ENCODE measurements at regions not wholly inside any gene's neighbourhood (a gene's known extent, or its start where the extent isn't known, plus 50 kb on each side); places are given as distances from the start of the nearest gene placed in this dataset.

DNA sequence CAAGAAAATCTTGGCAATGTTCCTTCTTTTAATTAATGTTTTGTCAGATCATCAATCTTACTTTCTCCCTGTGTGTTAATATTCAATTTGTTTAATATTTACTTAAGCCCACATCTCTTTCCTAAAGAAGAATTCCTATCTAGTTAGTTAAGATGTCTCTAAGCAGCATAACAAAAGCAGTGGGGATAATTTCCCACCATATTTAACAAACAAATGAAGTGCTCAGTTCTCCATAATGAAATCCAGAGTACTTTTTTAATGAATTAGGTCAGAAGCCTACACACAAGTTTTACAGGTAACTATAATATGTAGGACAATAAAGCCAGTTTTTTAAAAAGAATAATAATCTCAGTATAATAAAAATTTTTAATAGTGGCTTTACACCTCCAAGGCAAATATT, 1918.8 kb downstream of the EFNA5 start:
- TF ChIP-seq, protein P1, sequence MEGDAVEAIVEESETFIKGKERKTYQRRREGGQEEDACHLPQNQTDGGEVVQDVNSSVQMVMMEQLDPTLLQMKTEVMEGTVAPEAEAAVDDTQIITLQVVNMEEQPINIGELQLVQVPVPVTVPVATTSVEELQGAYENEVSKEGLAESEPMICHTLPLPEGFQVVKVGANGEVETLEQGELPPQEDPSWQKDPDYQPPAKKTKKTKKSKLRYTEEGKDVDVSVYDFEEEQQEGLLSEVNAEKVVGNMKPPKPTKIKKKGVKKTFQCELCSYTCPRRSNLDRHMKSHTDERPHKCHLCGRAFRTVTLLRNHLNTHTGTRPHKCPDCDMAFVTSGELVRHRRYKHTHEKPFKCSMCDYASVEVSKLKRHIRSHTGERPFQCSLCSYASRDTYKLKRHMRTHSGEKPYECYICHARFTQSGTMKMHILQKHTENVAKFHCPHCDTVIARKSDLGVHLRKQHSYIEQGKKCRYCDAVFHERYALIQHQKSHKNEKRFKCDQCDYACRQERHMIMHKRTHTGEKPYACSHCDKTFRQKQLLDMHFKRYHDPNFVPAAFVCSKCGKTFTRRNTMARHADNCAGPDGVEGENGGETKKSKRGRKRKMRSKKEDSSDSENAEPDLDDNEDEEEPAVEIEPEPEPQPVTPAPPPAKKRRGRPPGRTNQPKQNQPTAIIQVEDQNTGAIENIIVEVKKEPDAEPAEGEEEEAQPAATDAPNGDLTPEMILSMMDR (IDR thresholded peaks at IDR 0.05): no peak
- TF ChIP-seq POLR2A (IDR thresholded peaks at IDR 0.05): no peak

Measured in sigmoid colon (tissue), 3 donors.